HG02943 (cell line): ENCODE measurements at regions not wholly inside any gene's neighbourhood (a gene's known extent, or its start where the extent isn't known, plus 50 kb on each side); places are given as distances from the start of the nearest gene placed in this dataset.
"Not testable (repeated sequence)": the region's sequence is repeated elsewhere in the genome, so short reads cannot be mapped to it uniquely, and the experiment has no call there.

ENCODE experiments used
- ATAC-seq: cut with Tn5 transposase; IDR thresholded peaks from one replicate; pipeline ENCODE4 v1.9.1; 2021; ENCODE audit warnings: mild to moderate bottlenecking, low read depth, moderate library complexity; ENCODE audit not compliant: unreplicated experiment

DNA sequence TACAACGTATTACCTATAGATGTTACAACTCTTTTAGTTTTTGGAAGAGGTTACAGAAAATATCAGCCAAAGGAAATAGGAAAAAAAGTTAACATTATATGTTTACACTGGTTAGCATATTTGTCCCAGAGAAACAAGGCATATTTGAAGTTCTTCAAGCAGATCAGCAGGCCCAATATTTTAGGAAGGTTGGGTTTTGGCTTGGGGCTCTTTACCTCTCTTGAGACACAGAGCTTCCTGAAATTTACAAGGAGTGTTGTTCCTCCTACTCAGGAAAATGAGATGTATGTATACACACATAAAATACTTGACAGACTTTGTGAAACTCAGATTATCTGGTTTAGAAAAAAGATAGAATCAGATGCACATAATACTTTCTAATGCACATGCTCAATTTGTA, 323.6 kb downstream of the HGF start:
- ATAC-seq, result no peak

DNA sequence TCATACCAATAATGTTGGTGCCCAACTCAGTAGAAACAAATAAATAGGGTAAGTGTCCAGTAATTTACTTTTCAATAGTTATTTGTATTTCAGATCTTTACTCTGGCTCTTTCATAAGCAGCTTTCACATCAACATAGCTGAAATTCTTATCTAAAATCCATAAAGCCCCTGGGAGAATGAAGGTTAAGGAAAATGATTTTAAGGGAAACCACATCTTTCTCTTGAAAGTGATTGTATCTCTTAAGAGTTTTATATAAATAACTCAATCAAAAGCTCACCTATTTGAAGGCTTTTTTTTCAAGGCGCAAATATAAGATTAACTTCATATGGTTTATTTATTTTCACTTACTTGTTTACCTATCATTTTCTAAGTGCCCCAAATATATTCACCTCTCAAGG, 324.4 kb downstream of the HGF start:
- no peak for ATAC-seq

DNA sequence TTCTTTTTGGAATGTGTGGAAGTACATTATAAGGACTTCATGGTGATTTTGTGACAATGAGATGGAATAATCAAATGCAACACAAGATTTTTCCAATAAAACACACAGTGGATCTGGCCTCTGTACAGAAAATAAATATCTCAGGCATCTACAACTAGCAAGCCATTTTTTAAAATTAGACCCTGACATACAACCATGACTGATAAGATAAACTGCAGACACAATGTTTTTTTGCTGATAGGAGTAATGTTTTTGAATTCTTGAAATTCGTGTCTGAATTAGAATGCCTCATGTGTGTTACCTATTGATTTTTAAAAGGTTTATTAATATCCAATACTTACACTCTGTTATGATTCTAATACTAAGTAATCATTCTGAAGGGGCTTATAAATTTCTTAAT, 328.1 kb downstream of the HGF start:
- ATAC-seq, result no peak

DNA sequence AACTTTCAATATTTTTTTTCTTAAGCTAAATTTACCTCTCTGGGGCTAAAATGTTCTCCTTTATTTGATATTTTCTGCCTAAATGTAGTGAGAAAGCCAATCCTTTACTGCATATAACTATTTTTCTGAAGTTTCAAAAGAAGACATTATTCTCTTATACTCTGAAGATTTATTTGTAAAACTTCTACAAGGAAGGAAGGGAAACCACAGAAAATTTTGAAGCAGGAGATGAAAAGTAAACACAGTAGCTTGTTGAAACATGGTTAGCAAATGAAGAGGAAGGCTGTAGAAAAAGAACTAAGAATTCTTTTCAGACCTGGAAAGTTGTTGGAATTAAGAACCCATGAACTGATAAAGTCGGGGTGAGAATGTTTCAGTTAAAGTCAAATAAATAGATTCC, 330.3 kb downstream of the HGF start:
- no peak for ATAC-seq

DNA sequence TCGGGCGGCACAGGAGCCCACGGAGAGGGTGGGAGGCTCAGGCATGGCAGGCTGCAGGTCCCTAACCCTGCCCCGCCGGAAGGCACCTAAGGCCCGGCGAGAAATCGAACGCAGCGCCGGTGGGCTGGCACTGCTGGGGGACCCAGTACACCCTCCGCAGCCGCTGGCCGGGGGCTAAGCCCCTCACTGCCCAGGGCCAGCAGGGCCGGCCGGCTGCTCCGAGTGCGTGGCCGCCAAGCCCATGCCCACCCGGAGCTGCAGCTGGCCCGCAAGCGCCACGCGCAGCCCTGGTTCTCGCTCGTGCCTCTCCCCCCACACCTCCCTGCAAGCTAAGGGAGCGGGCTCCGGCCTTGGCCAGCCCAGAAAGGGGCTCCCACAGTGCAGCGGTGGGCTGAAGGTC, 332.7 kb downstream of the HGF start:
- ATAC-seq, result not testable (repeated sequence)

DNA sequence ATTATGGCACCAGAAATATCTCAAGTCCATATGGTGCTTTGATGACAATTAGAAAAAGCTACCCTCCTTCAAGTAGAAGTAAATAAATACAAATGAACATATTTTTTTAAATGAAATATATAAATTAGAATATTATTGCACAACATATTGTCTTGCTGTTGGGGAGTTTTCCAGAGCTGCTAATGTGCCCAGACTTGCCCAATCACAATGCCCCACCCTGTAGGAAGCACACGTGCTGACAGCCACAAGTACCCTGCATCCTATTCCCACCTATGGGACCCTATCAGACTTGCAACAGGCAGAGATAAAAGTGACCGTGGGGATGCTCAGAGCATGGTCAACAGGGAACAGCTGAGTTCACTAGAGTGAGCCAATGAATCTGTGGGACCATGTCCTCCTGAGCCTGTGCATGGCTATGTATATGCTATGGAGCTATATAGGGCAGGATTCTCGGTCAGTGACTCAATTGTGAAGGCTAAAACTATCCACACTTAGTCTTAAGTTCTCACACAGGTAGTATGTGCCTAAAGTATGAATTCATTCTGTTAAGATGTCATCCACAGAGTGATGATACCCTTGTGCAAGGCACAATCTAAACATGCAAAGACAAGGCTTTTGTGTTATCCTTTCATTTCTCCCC, 336.0 kb downstream of the HGF start:
- ATAC-seq, result no peak

DNA sequence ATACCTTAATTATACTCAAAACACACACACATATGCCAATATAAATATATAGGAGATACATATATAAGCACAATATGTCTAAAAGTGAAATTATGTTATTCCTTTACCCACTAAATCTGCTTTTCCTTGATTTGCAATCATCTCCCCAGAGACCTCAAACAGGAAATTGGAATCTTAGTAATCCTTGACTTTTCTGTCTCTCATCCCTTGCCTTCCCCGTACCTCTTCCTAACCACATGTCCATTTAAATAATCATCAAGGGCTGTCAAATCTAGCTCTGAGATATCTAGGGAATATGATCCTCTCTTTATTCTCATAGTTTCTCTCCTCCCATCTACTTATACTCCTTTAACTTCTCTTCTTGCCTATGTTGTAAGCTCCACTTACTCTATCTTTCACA, 336.6 kb downstream of the HGF start:
- ATAC-seq, result no peak

DNA sequence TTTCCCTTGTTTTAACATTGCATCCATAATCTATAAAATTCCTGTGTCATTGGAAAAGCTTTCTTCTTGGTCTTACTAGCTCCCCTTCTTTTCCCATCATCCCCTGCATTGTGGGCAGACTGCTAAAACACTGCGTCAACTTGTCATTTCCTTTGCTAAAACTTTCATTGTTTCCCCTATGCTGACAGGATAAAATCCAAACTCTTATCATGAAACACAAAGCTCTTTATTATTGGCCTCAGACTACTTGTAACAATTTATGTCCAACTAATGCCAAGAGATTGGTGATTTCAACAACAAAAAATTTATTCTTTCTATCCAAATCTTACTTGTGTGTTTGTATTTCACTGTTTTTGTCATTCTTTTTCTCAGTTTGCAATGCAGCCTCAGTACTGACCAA, 339.1 kb downstream of the HGF start:
- no peak for ATAC-seq

DNA sequence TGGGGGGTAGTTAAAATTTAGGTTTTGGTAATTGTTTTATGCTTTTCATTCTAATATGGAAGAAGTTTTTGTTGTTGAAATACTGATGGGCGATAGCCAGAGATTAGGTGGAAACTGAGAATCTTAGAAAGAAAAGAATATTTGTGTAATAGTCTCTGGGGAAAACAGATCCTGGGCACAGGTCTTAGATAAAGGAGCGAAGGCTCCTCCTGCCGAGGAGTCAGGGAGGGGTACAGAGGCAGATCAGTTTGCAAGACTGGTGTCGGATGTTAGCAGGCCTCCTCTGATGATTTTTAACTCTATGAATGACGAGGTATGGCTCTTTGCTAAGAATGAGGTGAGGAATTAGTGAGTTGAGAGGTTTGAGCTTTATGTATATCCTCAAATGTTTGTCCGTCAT, 339.7 kb downstream of the HGF start:
- no peak for ATAC-seq

DNA sequence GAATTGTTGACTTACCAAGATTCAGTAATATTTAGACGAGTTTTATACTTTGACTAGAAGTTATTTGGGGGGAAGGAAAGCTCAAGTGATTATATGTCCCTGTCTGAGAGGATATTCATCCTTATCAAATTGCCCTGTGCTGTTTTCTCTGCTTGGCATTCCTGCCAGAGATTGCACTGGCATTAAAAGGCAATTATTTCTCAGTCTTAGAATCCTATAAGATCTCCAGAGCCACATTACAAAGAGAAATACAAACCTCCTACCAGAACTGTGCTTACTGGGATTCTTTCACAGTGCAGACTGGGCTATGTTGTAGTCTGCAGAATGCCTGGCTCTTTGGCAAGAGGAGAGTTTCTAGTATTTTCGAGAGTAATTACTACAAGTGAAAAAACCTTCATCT, 342.4 kb downstream of the HGF start:
- ATAC-seq, result no peak

DNA sequence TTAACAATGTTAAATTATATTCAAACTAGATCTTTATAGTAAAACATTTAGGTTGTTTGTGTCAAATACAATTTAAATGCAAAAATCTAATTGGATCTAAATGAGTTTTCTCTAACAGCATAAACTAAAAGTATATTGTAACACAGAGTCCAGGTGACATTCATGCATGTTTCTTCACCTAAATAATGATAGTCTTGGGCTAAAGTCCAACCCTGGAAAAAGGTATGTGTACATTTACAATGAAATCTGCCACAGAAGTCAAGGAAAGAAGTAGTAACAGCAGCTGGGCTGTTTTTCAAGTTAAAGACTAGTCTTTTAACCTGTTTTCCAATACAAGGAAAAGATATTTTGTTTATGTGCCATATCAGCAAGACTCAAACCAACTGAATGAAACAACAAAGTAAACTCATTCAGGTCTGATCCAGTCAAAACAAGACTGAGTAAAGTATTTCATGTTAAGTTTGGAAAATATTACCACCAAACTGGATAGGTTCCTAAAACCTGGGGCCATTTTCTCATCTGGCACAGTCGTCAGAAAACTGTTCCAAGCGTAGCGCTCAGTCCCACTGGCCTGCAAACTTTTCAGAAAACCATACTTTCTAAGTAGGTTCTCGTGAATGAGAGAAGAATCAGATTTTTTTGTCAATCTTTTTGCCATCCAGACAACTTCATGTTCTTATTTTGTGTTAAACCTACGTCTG, 349.2 kb downstream of the HGF start:
- no peak for ATAC-seq

DNA sequence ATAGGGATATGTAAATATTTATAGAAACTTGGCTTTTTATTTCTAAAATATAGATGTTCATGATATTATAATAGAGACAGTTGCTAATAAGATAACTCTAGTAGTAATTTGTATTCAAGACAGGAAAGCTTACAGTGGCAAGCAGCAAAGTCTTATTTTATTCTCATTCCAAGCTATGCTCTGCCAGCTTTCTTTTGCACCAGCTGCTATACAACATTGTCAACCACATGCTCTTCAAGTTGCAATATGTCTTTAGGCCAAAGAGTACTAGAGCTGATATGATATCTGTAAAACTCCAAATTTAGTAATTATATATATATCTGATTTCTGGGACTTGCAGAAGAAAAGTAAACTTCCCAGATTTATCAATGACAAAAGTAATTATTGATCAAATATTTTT, 350.1 kb downstream of the HGF start:
- no peak for ATAC-seq

DNA sequence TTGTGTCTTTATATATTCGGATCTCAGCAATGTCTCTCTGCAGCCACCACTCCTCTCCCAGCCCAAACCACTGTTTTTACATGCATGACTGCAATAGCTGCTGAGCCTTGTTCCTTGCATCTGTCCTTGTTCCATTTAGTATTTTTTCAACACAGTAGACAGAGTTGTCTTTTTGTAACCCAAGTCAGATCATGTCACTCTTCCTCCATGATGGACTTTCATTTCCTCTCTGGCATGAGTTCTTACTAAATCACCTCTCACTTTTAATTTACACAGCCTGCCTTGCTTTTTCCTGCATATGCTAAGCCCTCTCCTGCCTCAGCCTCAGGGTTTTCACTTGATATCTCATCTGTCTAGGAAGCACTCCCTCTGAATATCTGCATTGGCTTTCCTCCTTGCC, 353.2 kb downstream of the HGF start:
- ATAC-seq, result no peak

DNA sequence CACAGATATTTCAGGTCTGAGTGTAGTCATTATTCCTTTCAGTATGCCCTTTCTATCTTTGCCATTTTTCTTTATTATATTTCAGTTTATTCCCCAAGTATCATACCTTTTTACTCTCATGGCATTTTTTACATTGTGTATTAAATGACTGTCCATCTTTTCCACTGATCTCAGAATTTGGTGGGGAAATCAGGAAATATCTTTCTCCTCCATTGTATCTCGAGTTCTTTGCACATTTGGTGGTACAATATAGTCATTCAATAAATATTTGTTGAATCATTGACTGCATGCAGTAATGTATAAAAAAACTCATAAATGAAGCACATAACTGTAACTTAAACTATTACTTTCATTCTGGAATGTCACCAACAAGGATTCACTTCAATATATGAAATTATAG, 354.7 kb downstream of the HGF start:
- ATAC-seq, result no peak

DNA sequence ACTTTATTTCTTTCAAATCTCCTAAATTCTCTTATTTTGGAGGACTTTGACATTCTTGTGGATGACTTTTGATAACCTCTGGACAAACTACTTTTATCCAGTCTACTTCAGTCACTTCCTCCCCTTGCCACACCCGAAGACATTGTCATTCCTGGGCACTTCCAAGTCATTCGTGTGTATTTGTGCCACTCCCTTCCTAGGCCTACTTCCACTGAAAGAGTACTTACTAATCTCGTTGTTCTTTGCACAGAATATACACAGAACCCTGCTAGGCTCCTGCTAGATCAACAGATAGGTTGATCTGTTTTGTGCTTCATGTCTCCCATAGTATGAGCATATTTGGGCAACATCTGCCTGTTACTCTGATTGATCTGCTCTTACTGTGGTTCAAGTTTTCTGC, 355.4 kb downstream of the HGF start:
- ATAC-seq, result no peak

DNA sequence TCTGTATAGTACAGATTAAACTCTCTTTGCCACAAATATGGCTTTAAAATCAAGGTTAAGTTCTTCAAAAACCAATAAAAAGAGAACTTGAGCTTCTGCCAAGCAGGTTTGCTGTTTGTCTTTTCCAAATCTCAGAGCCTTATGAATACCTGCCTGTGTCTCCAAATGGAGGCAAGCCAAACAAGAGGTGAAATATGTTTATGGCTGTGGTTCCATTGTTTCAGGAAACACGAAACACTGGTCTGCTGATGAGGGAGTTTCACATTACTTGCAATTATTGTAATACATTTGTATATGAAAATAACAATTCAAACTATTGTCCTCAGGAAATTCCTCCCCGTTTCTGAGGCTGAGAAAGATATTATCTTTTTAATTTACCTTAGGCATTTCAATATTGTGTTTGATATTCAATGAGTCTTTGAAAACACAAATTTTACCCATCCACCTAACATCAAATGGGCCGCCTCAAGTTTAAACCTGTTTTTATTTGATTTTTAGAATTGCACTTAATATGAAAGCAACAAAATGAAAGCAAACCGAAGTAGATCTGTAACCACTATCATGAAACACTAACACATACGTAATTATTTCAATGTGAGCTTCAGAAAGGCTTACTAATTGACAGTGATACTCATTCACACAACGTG, 359.3 kb downstream of the HGF start:
- ATAC-seq, result no peak

DNA sequence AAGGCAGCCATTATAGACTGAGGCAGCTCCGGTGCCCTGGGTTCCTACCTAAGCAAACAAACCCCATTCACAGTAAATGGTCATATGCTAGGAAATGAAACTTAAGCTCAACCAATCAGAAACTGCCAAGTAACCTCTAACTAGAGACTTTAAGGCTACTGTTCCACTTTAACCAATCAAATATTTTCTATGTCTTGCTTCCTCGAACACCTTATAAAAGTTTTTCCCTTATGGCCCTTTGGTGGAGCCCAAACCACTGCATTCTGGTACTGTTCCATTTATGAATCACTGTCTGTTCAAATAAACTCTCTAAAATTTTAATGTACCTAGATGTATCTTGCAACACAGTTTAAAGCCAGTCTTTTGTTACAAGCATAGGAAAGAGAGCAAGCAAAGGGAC, 361.1 kb downstream of the HGF start:
- ATAC-seq, result no peak

DNA sequence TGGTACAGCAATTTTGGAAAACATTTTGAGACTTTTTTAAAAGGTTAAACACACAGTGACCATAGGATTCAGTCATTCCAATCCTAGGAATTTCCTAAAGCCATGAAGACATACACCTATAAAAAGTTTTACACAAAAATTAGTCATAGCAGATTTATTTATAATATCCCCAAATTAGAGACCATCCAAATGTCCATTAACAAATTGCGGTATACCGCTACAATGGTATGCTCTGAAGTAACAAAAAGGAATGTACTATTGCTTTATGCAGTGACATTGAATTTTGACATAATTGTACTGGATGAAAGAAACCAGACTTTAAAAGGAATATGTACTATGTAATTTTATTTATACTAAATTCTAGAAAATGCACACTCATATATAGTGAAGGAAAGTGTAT, 362.8 kb downstream of the HGF start:
- ATAC-seq, result no peak

DNA sequence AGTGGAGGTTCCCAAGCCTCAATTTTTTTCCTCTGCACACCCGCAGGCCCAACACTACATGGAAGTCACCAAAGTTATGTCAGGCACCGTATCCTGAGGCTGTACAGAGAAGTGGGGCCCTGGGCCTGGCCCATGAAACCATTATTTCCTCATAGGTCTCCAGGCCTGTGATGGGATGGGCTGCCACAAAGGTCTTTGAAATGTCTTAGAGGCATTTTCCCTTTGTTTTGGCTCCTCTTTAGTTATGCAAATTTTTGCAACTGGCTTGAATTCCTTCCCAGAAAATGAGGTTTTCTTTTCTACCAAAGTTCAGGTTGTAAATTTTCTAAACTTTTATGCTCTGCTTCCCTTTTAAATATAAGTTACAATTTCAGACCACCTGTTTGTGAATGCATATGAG, 365.2 kb downstream of the HGF start:
- no peak for ATAC-seq

DNA sequence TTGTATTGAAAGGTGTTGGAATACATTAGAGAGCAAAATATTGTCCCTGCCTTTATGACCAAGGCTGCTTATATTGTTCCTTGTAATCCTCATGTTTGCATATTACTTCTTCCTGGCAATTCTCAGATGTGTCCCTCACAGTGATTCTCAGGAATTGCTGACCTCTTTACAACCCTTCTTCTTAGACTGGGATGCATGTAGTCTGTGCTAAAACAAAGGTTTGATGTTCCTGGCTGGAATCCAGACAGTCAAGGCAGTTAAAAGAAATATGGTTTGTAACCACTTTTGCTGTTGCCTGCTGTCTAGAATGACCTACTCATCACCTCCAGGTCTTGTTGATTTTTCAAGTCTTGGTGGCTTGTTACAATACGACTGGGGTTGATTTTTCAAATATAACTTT, 367.6 kb downstream of the HGF start:
- ATAC-seq, result no peak

DNA sequence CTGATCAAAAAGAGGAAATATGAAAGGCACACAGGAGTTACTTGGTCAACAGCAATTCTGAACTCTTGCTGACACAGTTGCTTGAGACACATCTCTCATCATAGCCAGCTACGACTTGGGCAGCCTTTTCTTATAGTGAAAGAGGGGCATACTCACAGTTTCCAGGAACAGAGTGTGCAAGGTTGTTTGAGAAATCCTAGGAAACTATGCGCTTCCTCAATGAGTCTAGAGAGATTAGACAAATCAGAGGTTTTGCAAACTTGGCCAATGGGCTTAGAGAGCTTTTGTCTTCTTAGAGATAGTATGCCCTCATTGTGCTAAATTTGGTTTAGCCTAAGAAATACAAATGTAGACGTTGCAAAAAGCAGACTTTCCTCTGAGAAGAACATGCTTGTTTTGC, 370.4 kb downstream of the HGF start:
- no peak for ATAC-seq

DNA sequence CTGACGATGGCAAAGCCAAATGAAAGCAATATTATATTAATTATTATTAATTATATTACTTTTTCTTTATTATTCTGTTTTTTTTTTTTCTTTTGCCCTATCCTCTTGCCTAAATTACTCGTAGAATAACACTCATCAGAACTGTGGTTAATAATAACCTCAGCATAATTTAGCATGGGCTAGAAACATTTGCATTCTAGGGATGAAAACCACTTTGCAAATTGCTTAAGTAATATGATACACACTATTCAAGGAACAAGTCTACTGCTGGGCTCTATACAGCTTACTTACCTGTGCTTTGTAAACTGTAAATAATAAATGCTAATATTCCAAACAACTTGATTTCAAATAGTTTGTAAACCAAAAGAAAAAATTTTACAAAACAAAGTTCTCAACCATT, 375.8 kb downstream of the HGF start:
- no peak for ATAC-seq
